ENCODE measurements at regions not wholly inside any gene's neighbourhood (a gene's known extent, or its start where the extent isn't known, plus 50 kb on each side); places are given as distances from the start of the nearest gene placed in this dataset.

GRCh38 chr4:17323554-17324385, 188.1 kb downstream of the QDPR start:
- TF ChIP-seq POLR2A (IDR thresholded peaks at IDR 0.05) = no peak
- no peak for TF ChIP-seq CTCF (IDR thresholded peaks at IDR 0.05)
